Omental fat pad (tissue), 3 donors: ENCODE measurements at regions not wholly inside any gene's neighbourhood (a gene's known extent, or its start where the extent isn't known, plus 50 kb on each side); places are given as distances from the start of the nearest gene placed in this dataset.

Experiments
- ATAC-seq: fragments of 150-250 bp; one replicate; pipeline ENCODE4 v1.9.1; 2016; ENCODE audit warnings: mild to moderate bottlenecking, moderate library complexity; ENCODE audit not compliant: low FRiP score
- DNase-seq: peaks from one replicate; pipeline ENCODE4 v3.0.0-alpha.2; 2019; ENCODE audit warnings: low spot score
- TF ChIP-seq, protein P1 (sequence below), 3 donors: fragments of 450-650 bp; IDR thresholded peaks; one replicate each; pipeline ENCODE4 v1.5.1; 2016 to 2017; ENCODE audit warnings: antibody characterized with exemption in 3 of 3, mild to moderate bottlenecking in 3 of 3, moderate library complexity in 2 of 3

DNA sequence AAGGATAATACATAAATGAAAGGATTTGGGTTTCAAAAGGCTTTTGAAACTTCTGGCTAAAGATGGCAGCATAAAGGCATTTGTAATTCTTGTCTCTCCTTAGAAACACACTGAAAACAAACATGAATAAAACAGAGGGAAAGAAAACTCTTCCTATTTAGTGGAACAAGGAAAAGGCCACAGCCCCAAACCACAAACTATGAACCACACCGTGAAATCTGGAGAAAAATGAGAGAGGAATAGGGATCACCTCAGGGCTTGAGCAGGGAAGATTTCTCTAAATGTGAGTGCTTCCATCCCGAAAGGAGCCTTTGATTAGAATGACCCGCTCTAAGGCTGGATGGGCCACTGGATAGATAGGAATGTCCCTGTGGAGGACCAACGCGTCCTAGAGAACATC lies 119.6 kb downstream of the SEC61B start:
- ATAC-seq (no peak), DNase-seq (no peak)

DNA sequence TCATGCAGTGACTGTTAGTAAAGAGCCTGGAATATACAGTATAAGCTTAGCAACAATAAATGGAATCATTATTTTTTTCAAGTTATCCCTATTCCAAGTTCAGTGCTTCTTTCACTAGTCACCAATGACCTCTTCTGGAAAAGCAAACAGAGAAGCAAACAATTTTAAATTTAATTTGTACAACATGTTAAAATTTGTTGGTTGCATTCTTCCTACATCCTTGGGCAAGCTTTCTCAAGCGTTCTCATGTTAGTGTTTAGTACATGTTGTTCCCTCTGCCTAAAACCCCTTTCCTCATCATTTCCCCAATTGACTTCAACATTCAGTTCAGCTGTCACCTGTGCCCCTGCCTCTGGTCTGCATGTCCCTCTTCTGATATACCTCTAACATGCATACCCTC lies 123.4 kb downstream of the SEC61B start:
- DNase-seq (no peak), ATAC-seq (no peak)
- TF ChIP-seq, protein P1, sequence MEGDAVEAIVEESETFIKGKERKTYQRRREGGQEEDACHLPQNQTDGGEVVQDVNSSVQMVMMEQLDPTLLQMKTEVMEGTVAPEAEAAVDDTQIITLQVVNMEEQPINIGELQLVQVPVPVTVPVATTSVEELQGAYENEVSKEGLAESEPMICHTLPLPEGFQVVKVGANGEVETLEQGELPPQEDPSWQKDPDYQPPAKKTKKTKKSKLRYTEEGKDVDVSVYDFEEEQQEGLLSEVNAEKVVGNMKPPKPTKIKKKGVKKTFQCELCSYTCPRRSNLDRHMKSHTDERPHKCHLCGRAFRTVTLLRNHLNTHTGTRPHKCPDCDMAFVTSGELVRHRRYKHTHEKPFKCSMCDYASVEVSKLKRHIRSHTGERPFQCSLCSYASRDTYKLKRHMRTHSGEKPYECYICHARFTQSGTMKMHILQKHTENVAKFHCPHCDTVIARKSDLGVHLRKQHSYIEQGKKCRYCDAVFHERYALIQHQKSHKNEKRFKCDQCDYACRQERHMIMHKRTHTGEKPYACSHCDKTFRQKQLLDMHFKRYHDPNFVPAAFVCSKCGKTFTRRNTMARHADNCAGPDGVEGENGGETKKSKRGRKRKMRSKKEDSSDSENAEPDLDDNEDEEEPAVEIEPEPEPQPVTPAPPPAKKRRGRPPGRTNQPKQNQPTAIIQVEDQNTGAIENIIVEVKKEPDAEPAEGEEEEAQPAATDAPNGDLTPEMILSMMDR (IDR thresholded peaks at IDR 0.05) = no peak

More for the DNA sequence above, 119.6 kb downstream of the SEC61B start:
- TF ChIP-seq, protein P1 (IDR thresholded peaks at IDR 0.05) = no peak

DNA sequence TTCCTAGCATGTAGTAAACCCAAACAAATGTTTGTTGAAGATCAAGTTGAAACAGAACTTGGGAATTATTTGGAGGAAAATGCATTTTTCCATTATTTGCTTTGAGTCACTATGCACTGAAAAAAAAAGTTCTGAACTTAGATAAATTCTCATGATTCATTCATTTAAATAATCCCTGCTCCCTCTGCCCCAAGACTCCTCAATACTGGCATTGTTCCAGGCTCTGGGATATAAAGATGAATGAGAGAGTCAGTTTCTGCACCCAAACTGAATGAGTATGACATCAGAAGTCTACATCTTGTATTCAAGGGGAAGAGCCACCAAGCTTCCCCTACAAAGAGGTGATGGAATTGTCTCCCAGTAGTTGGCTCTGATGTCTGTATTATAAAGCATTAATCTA lies 123.9 kb downstream of the SEC61B start:
- TF ChIP-seq, protein P1 (IDR thresholded peaks at IDR 0.05) = no peak
- no peak for DNase-seq
- no peak for ATAC-seq

DNA sequence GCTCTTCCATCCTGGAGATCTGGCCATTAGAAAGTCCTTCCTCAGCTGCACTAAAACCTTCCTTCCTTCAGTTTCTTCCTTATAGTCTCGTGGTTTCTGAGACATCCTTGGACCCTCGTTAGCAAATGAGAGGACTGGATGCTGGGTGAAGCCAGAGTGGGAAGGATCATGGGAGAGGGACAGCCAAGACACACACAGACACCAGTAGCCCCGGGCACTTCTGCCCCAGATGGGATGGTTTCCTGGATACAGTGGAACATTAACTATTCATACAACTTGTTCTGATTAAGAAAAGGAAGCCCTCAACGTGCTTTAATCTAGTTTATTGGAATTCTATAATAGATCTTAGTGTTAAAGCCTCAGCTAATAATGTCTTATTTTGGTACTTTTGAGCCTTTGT lies 125.5 kb downstream of the SEC61B start:
- TF ChIP-seq, protein P1 (IDR thresholded peaks at IDR 0.05) = no peak
- no peak for ATAC-seq
- DNase-seq = no peak

DNA sequence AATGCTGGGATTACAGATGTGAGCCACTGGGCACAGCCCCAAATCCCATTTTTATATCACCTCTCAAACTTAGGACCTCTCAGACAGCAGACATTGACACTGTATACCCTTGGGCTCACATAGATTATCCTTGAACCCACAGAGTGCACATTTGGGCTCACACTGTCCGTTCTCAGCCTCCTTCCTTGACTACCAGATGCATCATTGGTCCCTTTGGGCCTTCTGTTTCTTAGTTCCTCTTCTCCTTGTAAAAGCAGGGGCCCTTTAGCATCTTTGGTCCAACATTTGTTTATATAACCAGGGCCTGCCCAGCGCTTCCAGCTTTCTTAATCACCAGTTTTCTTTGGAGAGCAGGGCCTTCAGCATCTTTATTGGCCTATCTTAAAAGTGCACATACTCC lies 126.2 kb downstream of the SEC61B start:
- ATAC-seq (no peak), DNase-seq (no peak)
- TF ChIP-seq, protein P1 (IDR thresholded peaks at IDR 0.05) = no peak

DNA sequence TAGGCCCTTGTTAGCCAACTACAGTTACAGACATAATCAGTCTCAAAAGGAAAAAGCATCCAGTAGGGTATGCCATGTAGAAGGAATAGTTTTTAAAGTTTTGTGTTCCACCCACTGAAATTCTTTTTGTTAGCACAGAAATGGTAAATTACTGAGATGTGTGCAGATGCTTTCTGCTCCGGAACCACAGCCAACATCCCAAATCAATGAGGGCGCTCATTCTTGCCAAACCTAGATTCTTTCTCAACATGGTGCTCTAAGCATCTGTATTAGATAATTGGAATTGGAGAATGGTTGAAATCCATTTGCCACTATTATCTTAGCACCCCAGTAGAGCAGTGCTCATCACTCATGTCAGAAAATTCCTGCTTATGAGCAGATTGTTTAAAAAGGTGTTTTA lies 127.8 kb downstream of the SEC61B start:
- TF ChIP-seq, protein P1 (IDR thresholded peaks at IDR 0.05) = no peak

DNA sequence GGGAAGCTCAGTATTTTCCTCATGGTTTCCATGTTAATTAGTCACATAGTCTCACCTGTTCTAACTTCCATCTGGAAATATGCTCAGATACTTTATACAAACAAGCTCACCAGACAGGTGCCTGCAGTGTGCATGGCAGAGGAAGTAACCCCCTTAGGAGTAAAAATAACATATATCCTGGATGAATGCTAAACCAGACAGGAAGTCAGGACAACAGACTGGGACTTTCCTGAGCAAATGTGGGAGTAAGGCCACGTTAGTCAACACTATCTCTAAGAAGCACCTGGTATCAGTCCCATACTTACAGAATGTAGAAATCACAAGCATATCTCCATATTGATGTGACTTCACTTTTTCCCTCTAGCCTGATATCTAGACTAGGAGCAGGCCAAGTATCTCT lies 128.4 kb downstream of the SEC61B start:
- ATAC-seq = no peak
- TF ChIP-seq, protein P1 (IDR thresholded peaks at IDR 0.05) = no peak
- DNase-seq = no peak

More for the DNA sequence above, 127.8 kb downstream of the SEC61B start:
- no peak for DNase-seq
- ATAC-seq = no peak
